ENCODE measurements at regions not wholly inside any gene's neighbourhood (a gene's known extent, or its start where the extent isn't known, plus 50 kb on each side); places are given as distances from the start of the nearest gene placed in this dataset.

GRCh38 chr17:77879896-77880280, 78.6 kb upstream of the TNRC6C start:
- Histone ChIP-seq H3K4me1 (ENCODE audit: control insufficient read depth, insufficient read depth, low read length) (peaks cover 13% of the 10 kb centered on the region; the same call in 1 of the 2 replicates), H3K9ac (ENCODE audit: low read length) (no peak overlapping the region), H3K9me3 (ENCODE audit: control insufficient read depth, insufficient read depth, low read depth, low read length) (peaks cover 14% of the 10 kb centered on the region), H3K27me3 (ENCODE audit: control insufficient read depth, insufficient read depth, low read length) (no peaks in the 10 kb centered on the region; the same call in 1 of the 2 replicates), H3K36me3 (ENCODE audit: control insufficient read depth, insufficient read depth, low read length) (no peaks in the 10 kb centered on the region), H3K27ac (ENCODE audit: low read depth, low read length) (no peak overlapping the region), H3K4me3 (ENCODE audit: low read depth, low read length) (no peak overlapping the region)

- Histone ChIP-seq H3K4me1 (ENCODE audit: control insufficient read depth, insufficient read depth, low read length) (peaks cover 13% of the 10 kb centered on the region; the same call in 1 of the 2 replicates), H3K9ac (ENCODE audit: low read length) (no peak overlapping the region), H3K9me3 (ENCODE audit: control insufficient read depth, insufficient read depth, low read depth, low read length) (peaks cover 9% of the 10 kb centered on the region), H3K36me3 (ENCODE audit: control insufficient read depth, insufficient read depth, low read length) (no peaks in the 10 kb centered on the region), H3K27me3 (ENCODE audit: control insufficient read depth, insufficient read depth, low read length) (no peaks in the 10 kb centered on the region; the same call in 1 of the 2 replicates), H3K4me3 (ENCODE audit: low read depth, low read length) (no peak overlapping the region), H3K27ac (ENCODE audit: low read depth, low read length) (no peak overlapping the region)
Measured at GRCh38 chr17:77880711-77881450, 77.6 kb upstream of the TNRC6C start.

GRCh38 chr17:77881545-77881944, 77.0 kb upstream of the TNRC6C start:
- H3K27me3 ChIP-seq (ENCODE audit: control insufficient read depth, insufficient read depth, low read length): peaks cover 6% of the 10 kb centered on the region; the same call in 1 of the 2 replicates
- H3K4me3 ChIP-seq (ENCODE audit: low read depth, low read length): no peak overlapping the region
- H3K4me1 ChIP-seq (ENCODE audit: control insufficient read depth, insufficient read depth, low read length): peaks cover 13% of the 10 kb centered on the region; the same call in 1 of the 2 replicates
- H3K9me3 ChIP-seq (ENCODE audit: control insufficient read depth, insufficient read depth, low read depth, low read length): peaks cover 3% of the 10 kb centered on the region
- no peak overlapping the region for H3K9ac ChIP-seq (ENCODE audit: low read length)
- H3K36me3 ChIP-seq (ENCODE audit: control insufficient read depth, insufficient read depth, low read length): no peaks in the 10 kb centered on the region
- no peak overlapping the region for H3K27ac ChIP-seq (ENCODE audit: low read depth, low read length)

- no peaks in the 10 kb centered on the region for H3K36me3 ChIP-seq (ENCODE audit: control insufficient read depth, insufficient read depth, low read length)
- peaks cover under 1% of the 10 kb centered on the region; the same call in 1 of the 2 replicates for H3K9me3 ChIP-seq (ENCODE audit: control insufficient read depth, insufficient read depth, low read depth, low read length)
- H3K27ac ChIP-seq (ENCODE audit: low read depth, low read length): no peak overlapping the region
- peaks cover 11% of the 10 kb centered on the region for H3K27me3 ChIP-seq (ENCODE audit: control insufficient read depth, insufficient read depth, low read length)
- no peak overlapping the region for H3K9ac ChIP-seq (ENCODE audit: low read length)
- peaks cover 13% of the 10 kb centered on the region; the same call in 1 of the 2 replicates for H3K4me1 ChIP-seq (ENCODE audit: control insufficient read depth, insufficient read depth, low read length)
- no peak overlapping the region for H3K4me3 ChIP-seq (ENCODE audit: low read depth, low read length)
Measured at GRCh38 chr17:77882040-77882439, 76.5 kb upstream of the TNRC6C start.

GRCh38 chr17:77882481-77883212, 75.9 kb upstream of the TNRC6C start:
- Histone ChIP-seq H3K4me3 (ENCODE audit: low read depth, low read length) (no peak overlapping the region), H3K27ac (ENCODE audit: low read depth, low read length) (no peak overlapping the region), H3K4me1 (ENCODE audit: control insufficient read depth, insufficient read depth, low read length) (peaks cover 19% of the 10 kb centered on the region), H3K9me3 (ENCODE audit: control insufficient read depth, insufficient read depth, low read depth, low read length) (no peaks in the 10 kb centered on the region), H3K9ac (ENCODE audit: low read length) (no peak overlapping the region), H3K27me3 (ENCODE audit: control insufficient read depth, insufficient read depth, low read length) (peaks cover 17% of the 10 kb centered on the region), H3K36me3 (ENCODE audit: control insufficient read depth, insufficient read depth, low read length) (no peaks in the 10 kb centered on the region)

- no peak overlapping the region for H3K27ac ChIP-seq (ENCODE audit: low read depth, low read length)
- peaks cover 21% of the 10 kb centered on the region for H3K27me3 ChIP-seq (ENCODE audit: control insufficient read depth, insufficient read depth, low read length)
- H3K9ac ChIP-seq (ENCODE audit: low read length): no peak overlapping the region
Measured at GRCh38 chr17:77883213-77883650, 75.3 kb upstream of the TNRC6C start.

GRCh38 chr17:77884019-77884418, 74.5 kb upstream of the TNRC6C start:
- no peaks in the 10 kb centered on the region for H3K36me3 ChIP-seq (ENCODE audit: control insufficient read depth, insufficient read depth, low read length)
- H3K9ac ChIP-seq (ENCODE audit: low read length): no peak overlapping the region
- no peak overlapping the region for H3K27ac ChIP-seq (ENCODE audit: low read depth, low read length)
- H3K9me3 ChIP-seq (ENCODE audit: control insufficient read depth, insufficient read depth, low read depth, low read length): no peaks in the 10 kb centered on the region
- peaks cover 21% of the 10 kb centered on the region for H3K27me3 ChIP-seq (ENCODE audit: control insufficient read depth, insufficient read depth, low read length)
- H3K4me3 ChIP-seq (ENCODE audit: low read depth, low read length): no peak overlapping the region
- H3K4me1 ChIP-seq (ENCODE audit: control insufficient read depth, insufficient read depth, low read length): peaks cover 22% of the 10 kb centered on the region

More at GRCh38 chr17:77883213-77883650, 75.3 kb upstream of the TNRC6C start:
- Histone ChIP-seq H3K4me1 (ENCODE audit: control insufficient read depth, insufficient read depth, low read length) (peaks cover 22% of the 10 kb centered on the region), H3K4me3 (ENCODE audit: low read depth, low read length) (no peak overlapping the region), H3K36me3 (ENCODE audit: control insufficient read depth, insufficient read depth, low read length) (no peaks in the 10 kb centered on the region), H3K9me3 (ENCODE audit: control insufficient read depth, insufficient read depth, low read depth, low read length) (no peaks in the 10 kb centered on the region)

- peaks cover 22% of the 10 kb centered on the region for H3K4me1 ChIP-seq (ENCODE audit: control insufficient read depth, insufficient read depth, low read length)
- no peak overlapping the region for H3K9ac ChIP-seq (ENCODE audit: low read length)
- peaks cover 21% of the 10 kb centered on the region for H3K27me3 ChIP-seq (ENCODE audit: control insufficient read depth, insufficient read depth, low read length)
- H3K36me3 ChIP-seq (ENCODE audit: control insufficient read depth, insufficient read depth, low read length): no peaks in the 10 kb centered on the region
- no peak overlapping the region for H3K27ac ChIP-seq (ENCODE audit: low read depth, low read length)
- H3K9me3 ChIP-seq (ENCODE audit: control insufficient read depth, insufficient read depth, low read depth, low read length): no peaks in the 10 kb centered on the region
- no peak overlapping the region for H3K4me3 ChIP-seq (ENCODE audit: low read depth, low read length)
Measured at GRCh38 chr17:77884967-77885641, 73.4 kb upstream of the TNRC6C start.

GRCh38 chr17:77885678-77886386, 72.7 kb upstream of the TNRC6C start:
- H3K27me3 ChIP-seq (ENCODE audit: control insufficient read depth, insufficient read depth, low read length): peaks cover 21% of the 10 kb centered on the region
- H3K36me3 ChIP-seq (ENCODE audit: control insufficient read depth, insufficient read depth, low read length): no peaks in the 10 kb centered on the region
- H3K27ac ChIP-seq (ENCODE audit: low read depth, low read length): no peak overlapping the region
- H3K4me3 ChIP-seq (ENCODE audit: low read depth, low read length): no peak overlapping the region
- H3K9ac ChIP-seq (ENCODE audit: low read length): no peak overlapping the region
- no peaks in the 10 kb centered on the region for H3K9me3 ChIP-seq (ENCODE audit: control insufficient read depth, insufficient read depth, low read depth, low read length)
- peaks cover 22% of the 10 kb centered on the region for H3K4me1 ChIP-seq (ENCODE audit: control insufficient read depth, insufficient read depth, low read length)

GRCh38 chr17:77886387-77886728, 72.1 kb upstream of the TNRC6C start:
- H3K27me3 ChIP-seq (ENCODE audit: control insufficient read depth, insufficient read depth, low read length): peaks cover 21% of the 10 kb centered on the region
- peaks cover 19% of the 10 kb centered on the region for H3K4me1 ChIP-seq (ENCODE audit: control insufficient read depth, insufficient read depth, low read length)
- H3K9me3 ChIP-seq (ENCODE audit: control insufficient read depth, insufficient read depth, low read depth, low read length): no peaks in the 10 kb centered on the region
- H3K27ac ChIP-seq (ENCODE audit: low read depth, low read length): no peak overlapping the region
- no peak overlapping the region for H3K4me3 ChIP-seq (ENCODE audit: low read depth, low read length)
- H3K9ac ChIP-seq (ENCODE audit: low read length): no peak overlapping the region
- H3K36me3 ChIP-seq (ENCODE audit: control insufficient read depth, insufficient read depth, low read length): no peaks in the 10 kb centered on the region
